ENCODE measurements at regions not wholly inside any gene's neighbourhood (a gene's known extent, or its start where the extent isn't known, plus 50 kb on each side); places are given as distances from the start of the nearest gene placed in this dataset.

GRCh38 chr1:200258447-200259375 lies 151.1 kb downstream of the ZNF281 start:
- no peak overlapping the region for H3K4ac ChIP-seq (replicated peaks; ENCODE audit: insufficient read length, low read depth, low read length)
- H2BK15ac ChIP-seq (ENCODE audit: low read length): no peak overlapping the region

More at GRCh38 chr1:200258447-200259375, 151.1 kb downstream of the ZNF281 start:
- H3K23ac ChIP-seq (ENCODE audit: insufficient read length): no peak overlapping the region
- 94% methylated on average over 10 of the region's 10 CpGs; no CpG with 5 or more reads in 1 of the 2 experiments for whole genome bisulfite sequencing, 2 experiments (ENCODE audit: extremely low coverage in 1 of 2, insufficient coverage in 1 of 2, insufficient read length in 1 of 2, insufficient replicate concordance in 2 of 2, low coverage in 1 of 2, low lambda C conversion rate in 2 of 2, missing lambda C conversion rate in 1 of 2)
- H3K27me3 ChIP-seq (replicated peaks in 1 of 4; ENCODE audit: control insufficient read depth in 3 of 4, extremely low read depth in 1 of 4, insufficient read depth in 3 of 4, low read length in 3 of 4): no peaks in the 10 kb centered on the region
- no peaks in the 10 kb centered on the region for H4K20me1 ChIP-seq (replicated peaks in 1 of 2; ENCODE audit: control insufficient read depth in 1 of 2, insufficient read depth in 2 of 2, low read length in 2 of 2)
- H3K56ac ChIP-seq (replicated peaks; ENCODE audit: insufficient read length, low read depth, low read length): no peak overlapping the region
- no peak overlapping the region for H3K9ac ChIP-seq (replicated peaks in 1 of 4; ENCODE audit: extremely low read depth in 1 of 4, low read depth in 3 of 4, low read length in 3 of 4)
- no peak overlapping the region for H3K4me2 ChIP-seq (ENCODE audit: insufficient read depth in 1 of 2, low read depth in 2 of 2, low read length in 2 of 2)
- H4K5ac ChIP-seq (ENCODE audit: insufficient read length, low read depth, low read length): no peak overlapping the region
- POLR2A ChIA-PET (ENCODE audit: partially characterized antibody): no interaction called here
- H2BK5ac ChIP-seq (ENCODE audit: low read depth, low read length): no peak overlapping the region
- TF ChIP-seq CTCF (IDR thresholded peaks at IDR 0.05; ENCODE audit: control extremely low read depth in 1 of 3, insufficient read depth in 1 of 3, low read depth in 1 of 3, low read length in 3 of 3) (peak in 2 of 3 experiments; percentile 14 to 38; a peak in 2 of 4 replicates), BACH1 (IDR thresholded peaks at IDR 0.05; ENCODE audit: low read length) (no peak), RAD21 (IDR thresholded peaks at IDR 0.05 in 1 of 2, conservative IDR thresholded peaks at IDR 0.05 in 1 of 2; ENCODE audit: low read depth in 2 of 2, low read length in 2 of 2) (peak; percentile 33 to 35; a peak in 3 of 4 replicates)
- H4K91ac ChIP-seq (replicated peaks; ENCODE audit: insufficient read length, low read length): no peak overlapping the region
- H3K14ac ChIP-seq (ENCODE audit: insufficient read length): no peak overlapping the region
- H2BK120ac ChIP-seq (replicated peaks; ENCODE audit: low read depth, low read length): no peak overlapping the region
- no peaks in the 10 kb centered on the region for H3K9me3 ChIP-seq (ENCODE audit: insufficient read depth in 2 of 2, low read depth in 1 of 2, low read length in 1 of 2)
- H2BK12ac ChIP-seq (ENCODE audit: low read depth, low read length): no peak overlapping the region
- no peaks in the 10 kb centered on the region for H3K23me2 ChIP-seq (ENCODE audit: low read depth, low read length)
- DNase-seq (ENCODE audit: low read depth in 1 of 2, low spot score in 2 of 2): no peak
- no peak overlapping the region for H2BK20ac ChIP-seq (ENCODE audit: low read length)
- no peak overlapping the region for H4K8ac ChIP-seq (ENCODE audit: extremely low read depth, insufficient read depth, low read length)
- no peak overlapping the region for H2AFZ ChIP-seq (ENCODE audit: low read length)
- no peak overlapping the region for H3K27ac ChIP-seq (ENCODE audit: low read depth, low read length)
- no peaks in the 10 kb centered on the region for H3K36me3 ChIP-seq (ENCODE audit: control insufficient read depth in 2 of 4, insufficient read depth in 4 of 4, low read length in 3 of 4)
- CTCF ChIA-PET (ENCODE audit: partially characterized antibody): interaction anchor here (0.7 to 2.5 kb wide), 16 partner anchors 9 to 598 kb away, joined by 3 to 12 read pairs (median 3); no protein-coding TSS in a partner anchor
- FAIRE-seq: no peak
- H3K18ac ChIP-seq (ENCODE audit: extremely low read depth, low read length): no peak overlapping the region
- H2AK5ac ChIP-seq (ENCODE audit: low read depth, low read length): no peak overlapping the region
- H3K4me3 ChIP-seq (ENCODE audit: extremely low read depth in 1 of 4, insufficient read depth in 2 of 4, low read depth in 3 of 4, low read length in 4 of 4): no peak overlapping the region
- H3K79me1 ChIP-seq (ENCODE audit: low read depth, low read length): no peaks in the 10 kb centered on the region
- no peaks in the 10 kb centered on the region for H3K4me1 ChIP-seq (replicated peaks in 1 of 4; ENCODE audit: control insufficient read depth in 3 of 4, insufficient read depth in 4 of 4, low read length in 3 of 4)
- H3K79me2 ChIP-seq (ENCODE audit: control insufficient read depth in 1 of 2, insufficient read depth in 2 of 2, low read length in 2 of 2): no peaks in the 10 kb centered on the region

Data from H1 (cell line).